Left ventricle myocardium inferior (tissue), 1 donor: ENCODE measurements at regions not wholly inside any gene's neighbourhood (a gene's known extent, or its start where the extent isn't known, plus 50 kb on each side); places are given as distances from the start of the nearest gene placed in this dataset.

ENCODE experiments used
- DNase-seq: peaks from one replicate; pipeline ENCODE4 v3.0.0-alpha.2; 2020
- H3K27ac ChIP-seq: fragments of 200-600 bp; replicated peaks from 2 replicates; pipeline ENCODE4 v1.8.0; 2021
- H3K27me3 ChIP-seq: fragments of 200-600 bp; 2 replicates; pipeline ENCODE4 v1.8.0; 2021; ENCODE audit warnings: low read depth
- H3K36me3 ChIP-seq: fragments of 200-600 bp; 2 replicates; pipeline ENCODE4 v1.8.0; 2021
- H3K4me1 ChIP-seq: fragments of 200-600 bp; 2 replicates; pipeline ENCODE4 v1.8.0; 2021
- H3K4me3 ChIP-seq: fragments of 200-600 bp; 2 replicates; pipeline ENCODE4 v1.8.0; 2021; ENCODE audit warnings: mild to moderate bottlenecking, moderate library complexity
- H3K9me3 ChIP-seq: fragments of 200-600 bp; replicated peaks from 2 replicates; pipeline ENCODE4 v1.8.0; 2021
- CTCF ChIP-seq: fragments of 200-600 bp; IDR thresholded peaks from 2 replicates; pipeline ENCODE4 v1.8.0; 2021; ENCODE audit warnings: antibody characterized with exemption, mild to moderate bottlenecking, borderline replicate concordance
- intact Hi-C: fragments of 100-400 bp; cut with micrococcal nuclease; formaldehyde crosslinking; loops from one replicate; pipeline ENCODE4 v1.11.0; 2022
- donor health status: DM: no; HTN: yes; CAD: no; lungs with severe emphysema.

GRCh38 chr2:217167531-217167930 lies 307.7 kb upstream of the TNP1 start:
- no peaks in the 10 kb centered on the region for H3K4me1 ChIP-seq
- no peak for DNase-seq
- no peaks in the 10 kb centered on the region for H3K36me3 ChIP-seq
- intact Hi-C loops, result loop anchor here (5.0 kb wide), 1 partner anchor 470 kb away; the partner anchor contains the start of gene IGFBP5
- H3K9me3 ChIP-seq, result no peaks in the 10 kb centered on the region
- no peak overlapping the region for H3K4me3 ChIP-seq
- no peak for TF ChIP-seq CTCF
- no peaks in the 10 kb centered on the region for H3K27me3 ChIP-seq
- H3K27ac ChIP-seq, result no peak overlapping the region

- Histone ChIP-seq H3K9me3 (no peaks in the 10 kb centered on the region), H3K27ac (no peak overlapping the region), H3K4me3 (no peak overlapping the region), H3K36me3 (no peaks in the 10 kb centered on the region), H3K4me1 (peaks cover 9% of the 10 kb centered on the region), H3K27me3 (no peaks in the 10 kb centered on the region)
- TF ChIP-seq CTCF, result peak; percentile 72
- DNase-seq, result no peak
- intact Hi-C loops, result loop anchor here (5.0 kb wide), 1 partner anchor 469 kb away; the partner anchor contains the start of gene IGFBP5
Observed at GRCh38 chr2:217166241-217166850, 306.5 kb upstream of the TNP1 start.

DNA sequence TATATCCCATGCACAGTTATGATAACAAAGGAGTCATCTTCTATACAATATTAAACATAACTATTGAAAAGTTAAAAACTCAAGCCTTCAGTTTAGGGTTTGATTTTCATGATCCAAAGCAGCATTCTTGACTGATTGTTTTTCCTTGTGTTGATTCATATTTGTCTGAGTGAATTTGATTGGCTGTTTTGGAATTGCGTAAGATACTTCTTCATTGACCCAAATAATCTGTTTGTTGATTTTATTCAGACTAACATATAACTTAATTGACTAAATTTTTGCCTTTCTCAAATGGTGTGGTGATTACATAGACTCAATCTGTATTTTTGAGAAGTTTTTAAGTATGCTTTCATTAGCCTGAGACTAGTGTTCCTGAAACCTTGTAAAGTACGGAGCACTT lies 305.7 kb upstream of the TNP1 start:
- no peaks in the 10 kb centered on the region for H3K36me3 ChIP-seq
- intact Hi-C loops, result loop anchor here (5.0 kb wide), 1 partner anchor 468 kb away; the partner anchor contains the start of gene IGFBP5
- H3K27me3 ChIP-seq, result no peaks in the 10 kb centered on the region
- H3K4me3 ChIP-seq, result no peak overlapping the region
- no peak overlapping the region for H3K27ac ChIP-seq
- no peak for DNase-seq
- peaks cover 17% of the 10 kb centered on the region for H3K4me1 ChIP-seq
- H3K9me3 ChIP-seq, result no peaks in the 10 kb centered on the region
- TF ChIP-seq CTCF, result no peak

- Histone ChIP-seq H3K27ac (no peak overlapping the region), H3K9me3 (no peaks in the 10 kb centered on the region), H3K36me3 (no peaks in the 10 kb centered on the region), H3K4me1 (peaks cover 18% of the 10 kb centered on the region), H3K27me3 (no peaks in the 10 kb centered on the region), H3K4me3 (no peak overlapping the region)
- no peak for TF ChIP-seq CTCF
- no peak for DNase-seq
- intact Hi-C loops, result no loop called here
Observed at GRCh38 chr2:217163987-217164386, 304.1 kb upstream of the TNP1 start.

DNA sequence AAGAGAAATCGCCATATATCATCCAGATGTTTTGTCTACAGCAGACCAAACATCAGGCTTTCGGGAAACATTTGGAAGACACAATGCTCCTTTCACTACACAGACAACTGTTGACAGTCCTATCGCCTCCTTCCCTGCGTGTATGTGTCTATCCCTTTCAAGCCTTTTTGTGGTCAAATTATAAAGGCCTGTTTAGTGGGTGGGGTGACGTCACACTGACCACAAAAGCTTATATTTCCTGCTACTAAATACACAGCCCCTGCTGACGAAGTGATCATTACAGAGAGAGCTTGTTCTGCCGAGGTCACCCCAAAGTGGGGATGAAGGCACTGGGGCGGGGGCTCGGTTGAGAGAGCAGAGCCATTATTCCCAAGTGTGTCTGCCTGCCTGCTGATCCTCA lies 302.7 kb upstream of the TNP1 start:
- intact Hi-C loops, result no loop called here
- H3K36me3 ChIP-seq, result no peaks in the 10 kb centered on the region
- TF ChIP-seq CTCF, result no peak
- H3K4me3 ChIP-seq, result no peak overlapping the region
- no peaks in the 10 kb centered on the region for H3K27me3 ChIP-seq
- peaks cover 18% of the 10 kb centered on the region for H3K4me1 ChIP-seq
- H3K9me3 ChIP-seq, result no peaks in the 10 kb centered on the region
- DNase-seq, result no peak
- no peak overlapping the region for H3K27ac ChIP-seq
